ENCODE measurements at regions not wholly inside any gene's neighbourhood (a gene's known extent, or its start where the extent isn't known, plus 50 kb on each side); places are given as distances from the start of the nearest gene placed in this dataset.

DNA sequence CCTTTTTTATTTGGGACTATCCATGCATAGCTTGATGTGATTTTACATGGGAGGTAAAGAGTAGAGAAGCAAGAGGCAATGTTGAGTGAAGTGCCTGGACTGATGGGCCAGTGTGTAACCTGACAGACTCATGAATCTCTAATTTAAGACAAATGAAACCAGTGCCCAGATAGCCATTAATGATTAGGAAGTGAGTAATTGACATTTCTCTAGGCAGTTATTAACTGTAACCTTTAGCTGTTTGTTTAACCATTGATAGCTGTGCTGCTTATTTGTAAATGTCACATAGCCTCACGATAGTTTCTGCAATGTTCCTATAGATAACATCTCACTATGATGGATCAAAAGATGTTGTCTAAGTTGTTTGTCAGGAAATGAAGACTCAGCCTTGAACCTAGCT lies 1047.5 kb upstream of the SPRY2 start:
- TF ChIP-seq TAF1 (IDR thresholded peaks at IDR 0.05; ENCODE audit: borderline replicate concordance, low read depth, low read length) = no peak
- TF ChIP-seq ZNF274 (IDR thresholded peaks at IDR 0.05; ENCODE audit: insufficient read depth, insufficient read length) = no peak
- TF ChIP-seq MYC (IDR thresholded peaks at IDR 0.05; ENCODE audit: insufficient read depth, insufficient read length, insufficient replicate concordance, low read length, severe bottlenecking) = no peak

Data from GM12878 (cell line).